WI38 (cell line): ENCODE measurements at regions not wholly inside any gene's neighbourhood (a gene's known extent, or its start where the extent isn't known, plus 50 kb on each side); places are given as distances from the start of the nearest gene placed in this dataset.

ENCODE experiments used
- H3K4me3 ChIP-seq: 2 replicates; pipeline ENCODE4 v1.5.1; 2011; ENCODE audit warnings: low read depth, mild to moderate bottlenecking, control low read depth, low read length
- TF ChIP-seq, protein P1 (sequence below): IDR thresholded peaks from 2 replicates; pipeline ENCODE4 v1.5.1; 2012; ENCODE audit warnings: low read depth, mild to moderate bottlenecking, control low read depth, low read length

DNA sequence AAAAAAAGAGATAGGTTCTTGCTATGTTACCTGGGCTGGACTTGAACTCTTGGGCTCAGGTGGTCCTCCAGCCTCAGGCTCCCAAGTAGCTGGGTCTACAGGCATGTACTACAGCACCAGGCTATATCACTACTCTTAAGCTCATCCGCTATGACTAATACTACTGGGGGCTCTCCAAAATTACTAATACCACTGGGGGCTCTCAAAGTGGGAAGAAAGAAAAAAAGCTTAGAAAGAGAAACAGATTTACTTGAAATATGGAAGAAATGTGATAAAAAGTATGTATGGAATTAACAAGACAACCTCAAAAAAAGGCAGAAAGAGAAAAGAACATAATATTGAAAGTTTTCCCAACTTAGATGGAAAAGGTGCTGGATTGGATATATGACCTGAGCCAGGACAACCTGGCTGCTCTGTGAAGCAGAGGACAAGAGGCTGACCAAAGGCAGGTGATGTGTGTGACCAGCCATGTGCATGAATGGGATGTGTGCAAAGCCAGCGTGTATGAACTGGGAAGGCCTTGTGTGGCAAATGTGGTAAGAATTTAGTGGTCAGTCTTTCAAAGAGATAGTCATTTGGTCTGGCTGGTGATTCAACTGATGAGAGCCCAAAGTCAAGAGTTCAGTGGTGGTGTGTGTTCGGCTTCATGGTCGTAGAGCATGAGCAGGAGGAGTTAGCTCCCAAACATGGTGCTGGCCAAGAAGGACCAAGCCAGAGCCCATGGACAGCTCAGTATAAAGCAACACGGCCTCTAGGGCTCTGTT is 232.4 kb upstream of the KLF14 start:
- no peak overlapping the region for H3K4me3 ChIP-seq
- TF ChIP-seq, protein P1, sequence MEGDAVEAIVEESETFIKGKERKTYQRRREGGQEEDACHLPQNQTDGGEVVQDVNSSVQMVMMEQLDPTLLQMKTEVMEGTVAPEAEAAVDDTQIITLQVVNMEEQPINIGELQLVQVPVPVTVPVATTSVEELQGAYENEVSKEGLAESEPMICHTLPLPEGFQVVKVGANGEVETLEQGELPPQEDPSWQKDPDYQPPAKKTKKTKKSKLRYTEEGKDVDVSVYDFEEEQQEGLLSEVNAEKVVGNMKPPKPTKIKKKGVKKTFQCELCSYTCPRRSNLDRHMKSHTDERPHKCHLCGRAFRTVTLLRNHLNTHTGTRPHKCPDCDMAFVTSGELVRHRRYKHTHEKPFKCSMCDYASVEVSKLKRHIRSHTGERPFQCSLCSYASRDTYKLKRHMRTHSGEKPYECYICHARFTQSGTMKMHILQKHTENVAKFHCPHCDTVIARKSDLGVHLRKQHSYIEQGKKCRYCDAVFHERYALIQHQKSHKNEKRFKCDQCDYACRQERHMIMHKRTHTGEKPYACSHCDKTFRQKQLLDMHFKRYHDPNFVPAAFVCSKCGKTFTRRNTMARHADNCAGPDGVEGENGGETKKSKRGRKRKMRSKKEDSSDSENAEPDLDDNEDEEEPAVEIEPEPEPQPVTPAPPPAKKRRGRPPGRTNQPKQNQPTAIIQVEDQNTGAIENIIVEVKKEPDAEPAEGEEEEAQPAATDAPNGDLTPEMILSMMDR: no peak

DNA sequence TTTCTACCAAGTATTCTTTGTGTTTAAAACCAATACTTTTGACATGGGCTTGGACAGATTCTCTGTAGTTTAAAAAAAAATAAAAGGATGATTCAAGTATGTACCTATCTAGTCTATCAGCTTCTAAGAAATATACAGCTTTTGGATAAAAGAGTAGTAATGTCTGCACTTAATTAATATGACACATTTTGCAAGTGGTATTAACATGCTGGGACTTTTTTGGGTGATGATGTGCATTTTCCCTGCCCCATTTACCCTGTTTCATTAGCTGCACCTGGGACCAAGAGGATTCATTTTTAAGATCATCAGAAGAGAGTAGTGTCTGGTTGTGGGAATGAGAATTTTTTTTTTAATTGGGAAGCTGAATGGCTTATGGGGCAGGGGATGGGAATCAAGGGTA is 236.2 kb upstream of the KLF14 start:
- TF ChIP-seq, protein P1: no peak
- H3K4me3 ChIP-seq: no peak overlapping the region

DNA sequence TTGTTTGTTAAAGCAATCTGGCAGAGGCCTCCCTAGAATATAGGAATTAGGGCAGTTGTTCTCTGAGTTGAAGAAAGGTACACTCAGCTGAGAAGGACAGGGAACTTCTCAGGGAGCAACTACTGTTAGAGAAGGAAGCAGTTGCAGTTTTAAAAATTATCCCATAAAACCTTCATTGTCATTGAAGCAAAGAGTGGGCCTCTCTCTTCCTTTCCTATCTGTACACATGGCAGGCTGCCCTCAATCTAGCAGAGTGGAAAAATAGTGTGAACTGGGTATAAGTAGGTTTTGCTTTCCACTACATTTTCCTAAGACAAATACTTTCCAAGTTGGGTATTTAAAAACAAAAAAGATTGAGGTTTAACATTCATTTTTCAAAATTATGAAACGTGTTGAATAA is 236.7 kb upstream of the KLF14 start:
- H3K4me3 ChIP-seq: no peak overlapping the region
- TF ChIP-seq, protein P1: no peak

DNA sequence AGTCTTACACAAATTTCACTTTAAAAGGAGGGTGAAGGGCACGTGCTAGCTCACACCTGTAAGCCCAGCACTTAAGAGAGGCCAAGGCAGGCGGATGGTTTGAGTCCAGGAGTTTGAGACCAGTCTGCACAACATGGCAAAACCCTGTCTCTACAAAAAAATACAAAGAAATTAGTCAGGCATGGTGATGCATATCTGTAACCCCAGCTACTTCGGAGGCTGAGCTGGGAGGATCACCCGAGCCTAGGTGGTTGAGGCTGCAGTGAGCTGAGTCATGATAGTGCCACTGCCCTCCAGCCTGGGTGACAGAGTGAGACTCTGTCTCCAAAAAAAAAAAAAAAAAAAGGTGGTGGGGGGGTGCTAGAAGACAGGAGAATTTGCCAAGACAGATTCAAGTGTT is 237.3 kb upstream of the KLF14 start:
- TF ChIP-seq, protein P1: no peak
- no peak overlapping the region for H3K4me3 ChIP-seq

- no peak overlapping the region for H3K4me3 ChIP-seq
- TF ChIP-seq, protein P1: no peak
Observed at GRCh38 chr7:130972201-130972600, 238.2 kb upstream of the KLF14 start.

DNA sequence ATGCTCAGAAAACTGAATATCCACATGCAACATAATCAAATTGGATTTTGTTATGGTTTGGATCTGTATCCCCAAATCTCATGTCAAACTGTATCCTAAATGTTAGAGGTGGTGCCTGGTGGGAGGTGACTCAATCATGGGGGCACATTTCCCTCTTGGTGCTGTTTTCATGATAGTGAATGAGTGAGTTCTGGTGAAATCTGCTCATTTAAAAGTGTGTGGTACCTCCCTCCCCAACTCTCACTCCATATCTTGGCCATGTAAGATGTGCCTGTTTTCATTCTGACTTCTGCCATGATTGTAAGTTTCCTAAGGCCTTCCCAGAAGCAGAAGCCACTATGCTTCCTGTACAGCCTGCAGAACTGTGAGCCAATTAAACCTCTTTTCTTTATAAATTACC is 239.6 kb upstream of the KLF14 start:
- TF ChIP-seq, protein P1: no peak
- H3K4me3 ChIP-seq: no peak overlapping the region

DNA sequence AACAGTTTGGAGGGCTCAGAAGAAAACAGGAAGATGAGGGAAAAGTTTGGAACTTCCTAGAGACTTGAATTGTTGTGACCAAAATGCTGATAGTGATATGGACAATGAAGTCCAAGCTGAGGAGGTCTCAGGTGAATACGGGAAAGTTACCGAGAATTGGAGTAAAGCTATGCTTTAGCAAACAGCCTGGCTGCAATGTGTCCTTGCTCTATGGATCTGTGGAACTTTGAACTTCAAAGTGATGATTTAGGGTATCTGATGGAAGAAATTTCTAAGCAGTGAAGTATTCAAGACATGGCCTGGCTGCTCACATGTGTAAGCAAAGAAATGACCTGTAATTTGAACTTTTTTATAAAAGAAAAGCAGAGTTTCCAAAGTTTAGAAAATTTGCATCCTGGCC is 240.2 kb upstream of the KLF14 start:
- TF ChIP-seq, protein P1: no peak
- no peak overlapping the region for H3K4me3 ChIP-seq
